Retinal pigment epithelial cell (primary cell): ENCODE measurements at regions not wholly inside any gene's neighbourhood (a gene's known extent, or its start where the extent isn't known, plus 50 kb on each side); places are given as distances from the start of the nearest gene placed in this dataset.
A peak's percentile ranks its signal among the peaks of the same experiment; 100 is the strongest.

Source experiments
- DNase-seq: peaks from one replicate; pipeline ENCODE4 v3.0.0-alpha.2; 2010; ENCODE audit warnings: low read depth
- H3K4me3 ChIP-seq: 2 replicates; pipeline ENCODE4 v1.5.1; 2011; ENCODE audit warnings: mild to moderate bottlenecking, low read length, control low read depth, moderate library complexity
- TF ChIP-seq, protein P1 (sequence below): conservative IDR thresholded peaks from 2 replicates; pipeline ENCODE4 v1.5.1; 2011; ENCODE audit warnings: low read depth, low read length, control low read depth, inconsistent platforms

DNA sequence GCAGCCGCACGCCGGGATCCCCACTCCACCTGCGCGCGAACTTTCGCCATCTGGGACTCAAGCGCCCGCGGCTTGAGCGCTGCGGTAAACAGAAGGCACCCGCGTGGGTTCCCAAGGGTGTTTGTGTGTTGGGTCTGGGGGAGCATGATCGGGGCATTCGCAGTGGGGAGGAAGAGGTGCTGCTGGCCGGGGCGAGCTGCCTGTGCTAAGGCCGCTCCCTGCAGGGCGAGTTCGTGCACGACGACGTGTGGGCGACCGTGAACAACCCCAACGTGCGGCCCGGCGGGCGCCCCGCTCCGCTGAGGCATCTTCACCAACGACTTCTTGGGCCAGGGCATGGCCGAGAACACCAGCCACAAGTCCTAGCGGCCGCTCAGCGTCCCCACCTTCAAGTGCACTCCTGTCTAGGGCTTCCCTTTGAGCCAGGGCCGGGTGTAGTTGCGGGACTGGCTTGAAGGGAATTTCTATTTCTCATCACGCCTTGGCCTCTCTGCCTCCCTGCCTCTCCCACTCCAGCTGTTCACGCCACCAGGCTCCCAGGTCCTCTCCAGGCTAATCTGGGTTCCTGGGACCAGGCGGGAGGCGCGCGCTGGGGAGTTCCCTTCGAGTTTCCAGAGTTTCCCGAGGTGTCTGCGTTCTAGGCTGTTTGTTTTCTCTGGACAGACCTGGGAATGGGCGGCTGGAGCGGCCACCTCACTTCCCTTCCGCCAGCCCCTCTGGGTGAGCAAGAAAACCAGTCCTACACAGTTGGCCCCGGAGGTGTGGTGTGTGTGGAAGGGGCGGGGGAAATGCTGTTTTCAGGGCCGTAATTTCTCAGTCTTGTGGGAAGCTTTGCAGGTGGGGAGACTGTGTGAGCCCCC, 417.8 kb upstream of the TMTC1 start:
- peak overlapping the region; percentile 53 for H3K4me3 ChIP-seq
- DNase-seq, result no peak
- TF ChIP-seq, protein P1, sequence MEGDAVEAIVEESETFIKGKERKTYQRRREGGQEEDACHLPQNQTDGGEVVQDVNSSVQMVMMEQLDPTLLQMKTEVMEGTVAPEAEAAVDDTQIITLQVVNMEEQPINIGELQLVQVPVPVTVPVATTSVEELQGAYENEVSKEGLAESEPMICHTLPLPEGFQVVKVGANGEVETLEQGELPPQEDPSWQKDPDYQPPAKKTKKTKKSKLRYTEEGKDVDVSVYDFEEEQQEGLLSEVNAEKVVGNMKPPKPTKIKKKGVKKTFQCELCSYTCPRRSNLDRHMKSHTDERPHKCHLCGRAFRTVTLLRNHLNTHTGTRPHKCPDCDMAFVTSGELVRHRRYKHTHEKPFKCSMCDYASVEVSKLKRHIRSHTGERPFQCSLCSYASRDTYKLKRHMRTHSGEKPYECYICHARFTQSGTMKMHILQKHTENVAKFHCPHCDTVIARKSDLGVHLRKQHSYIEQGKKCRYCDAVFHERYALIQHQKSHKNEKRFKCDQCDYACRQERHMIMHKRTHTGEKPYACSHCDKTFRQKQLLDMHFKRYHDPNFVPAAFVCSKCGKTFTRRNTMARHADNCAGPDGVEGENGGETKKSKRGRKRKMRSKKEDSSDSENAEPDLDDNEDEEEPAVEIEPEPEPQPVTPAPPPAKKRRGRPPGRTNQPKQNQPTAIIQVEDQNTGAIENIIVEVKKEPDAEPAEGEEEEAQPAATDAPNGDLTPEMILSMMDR, result peak; percentile 15

DNA sequence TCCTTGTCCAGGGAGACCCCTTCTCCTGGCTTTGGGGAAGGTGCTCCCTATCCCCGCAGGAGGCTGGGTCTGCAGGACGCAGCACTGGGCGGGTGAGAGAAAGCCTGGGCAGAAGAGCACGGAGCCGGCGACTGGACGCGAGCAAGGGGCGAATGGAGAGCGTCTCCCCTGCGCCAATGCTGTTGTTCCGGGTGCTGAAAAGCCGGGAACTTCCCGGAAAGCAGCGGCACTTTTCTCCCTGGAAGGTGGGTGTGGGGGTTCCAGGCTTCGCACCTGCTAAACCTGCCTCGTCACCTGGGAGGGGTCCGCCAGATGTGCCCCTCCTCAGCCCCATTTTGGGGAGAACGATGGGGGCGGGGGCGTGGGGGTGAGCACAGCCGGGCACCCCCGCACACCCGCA, 417.1 kb upstream of the TMTC1 start:
- peak overlapping the region; percentile 53 for H3K4me3 ChIP-seq
- no peak for DNase-seq
- TF ChIP-seq, protein P1, result no peak

DNA sequence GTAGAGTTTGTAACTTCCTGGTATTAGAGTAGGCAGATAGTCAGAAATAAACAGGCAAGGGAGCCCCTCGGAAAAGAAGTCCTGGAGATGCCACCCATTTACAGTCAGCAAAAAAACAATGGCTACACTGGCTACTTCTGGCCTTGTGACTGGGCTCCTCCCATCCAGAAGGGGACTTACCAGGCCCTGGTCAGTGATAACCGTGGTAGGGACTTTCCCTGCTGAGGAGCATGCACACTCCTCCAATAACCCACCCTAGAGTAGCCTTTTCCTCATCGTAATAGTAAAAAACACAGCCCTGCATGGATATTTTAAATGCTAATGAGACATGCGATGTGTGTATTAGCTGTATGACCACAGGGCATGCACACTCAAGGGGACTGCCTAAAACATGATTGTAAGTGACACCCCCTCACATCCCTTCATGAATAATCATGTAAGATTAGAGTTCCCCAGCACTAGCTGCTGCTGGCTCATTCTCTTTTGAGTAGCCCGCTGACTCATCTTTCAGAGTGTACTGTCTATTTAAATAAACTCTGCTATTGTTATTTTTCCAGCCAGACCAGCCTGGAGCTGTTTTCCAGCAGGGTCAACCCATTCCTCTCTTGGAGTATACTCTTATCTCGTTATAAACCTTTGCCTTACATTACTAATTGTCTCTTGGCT, 413.8 kb upstream of the TMTC1 start:
- TF ChIP-seq, protein P1, result no peak
- DNase-seq, result no peak
- no peak overlapping the region for H3K4me3 ChIP-seq

DNA sequence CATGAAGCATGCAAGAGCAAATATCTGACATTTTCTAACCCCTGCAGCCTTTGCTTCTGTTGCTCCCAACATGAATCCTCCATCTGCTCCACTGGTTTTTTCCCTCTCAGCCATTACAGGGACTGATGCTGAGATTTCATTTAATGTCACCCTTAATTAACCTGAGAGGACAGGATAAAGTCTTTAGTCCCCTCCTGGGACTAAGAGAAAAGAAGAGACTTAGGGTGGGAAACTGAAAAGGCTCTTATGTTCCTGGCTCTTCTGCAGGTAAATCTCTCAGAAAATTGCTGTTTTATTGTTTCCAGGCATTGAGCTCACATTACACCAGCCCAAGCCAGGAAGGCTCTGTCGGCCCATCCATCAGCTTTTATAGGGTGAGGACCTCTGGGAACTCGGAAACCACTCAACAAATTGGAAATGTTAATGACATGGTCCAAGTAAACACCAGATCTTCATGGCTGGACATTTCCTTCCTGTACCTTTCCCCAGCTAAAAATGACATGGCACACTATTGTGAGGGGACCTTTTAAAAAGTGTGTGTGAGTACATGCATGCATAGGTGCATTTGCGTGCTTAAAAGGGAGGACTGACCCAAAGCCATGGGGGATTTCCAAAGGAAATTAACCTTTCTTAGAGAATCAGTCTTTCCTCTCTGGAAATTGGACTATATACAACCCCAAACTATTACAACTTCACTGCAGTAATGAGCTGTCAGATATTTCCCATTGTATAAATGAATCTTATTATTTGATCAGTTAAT, 408.1 kb upstream of the TMTC1 start:
- TF ChIP-seq, protein P1, result no peak
- no peak overlapping the region for H3K4me3 ChIP-seq
- no peak for DNase-seq

DNA sequence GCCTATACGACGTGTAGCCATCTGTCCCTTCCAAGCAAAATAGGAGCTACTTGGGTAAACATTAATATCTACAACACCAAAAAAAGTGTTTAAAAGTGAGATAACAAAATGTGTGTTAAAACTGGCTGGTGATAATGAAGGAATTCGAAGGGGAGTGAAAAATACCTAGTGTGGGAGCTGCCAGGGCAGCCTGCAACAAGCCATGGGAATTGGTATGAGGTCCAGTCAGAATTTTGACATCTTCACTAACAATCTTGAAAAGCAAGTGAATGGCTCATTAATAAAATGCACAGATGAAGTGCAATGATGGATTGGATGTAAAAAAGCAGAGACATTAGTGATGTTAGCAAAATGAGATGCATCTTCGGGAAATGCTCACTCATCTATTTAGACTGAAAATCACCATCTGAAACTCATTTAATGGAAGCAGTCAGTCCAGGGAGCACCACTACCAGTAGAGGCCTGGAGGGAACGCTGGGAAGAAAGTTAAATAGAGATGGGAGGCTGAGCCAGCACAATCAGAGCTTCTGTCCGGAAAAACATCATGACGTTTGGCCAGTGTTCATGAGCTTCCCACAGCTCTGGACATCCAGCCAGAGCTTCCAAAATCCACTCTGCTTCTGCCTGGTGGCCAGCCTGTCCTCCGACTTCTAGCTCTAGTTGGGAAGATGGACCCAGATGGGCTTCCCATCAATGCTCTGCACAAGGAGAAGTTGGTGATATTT, 405.0 kb upstream of the TMTC1 start:
- TF ChIP-seq, protein P1, result no peak
- no peak overlapping the region for H3K4me3 ChIP-seq
- DNase-seq, result no peak

DNA sequence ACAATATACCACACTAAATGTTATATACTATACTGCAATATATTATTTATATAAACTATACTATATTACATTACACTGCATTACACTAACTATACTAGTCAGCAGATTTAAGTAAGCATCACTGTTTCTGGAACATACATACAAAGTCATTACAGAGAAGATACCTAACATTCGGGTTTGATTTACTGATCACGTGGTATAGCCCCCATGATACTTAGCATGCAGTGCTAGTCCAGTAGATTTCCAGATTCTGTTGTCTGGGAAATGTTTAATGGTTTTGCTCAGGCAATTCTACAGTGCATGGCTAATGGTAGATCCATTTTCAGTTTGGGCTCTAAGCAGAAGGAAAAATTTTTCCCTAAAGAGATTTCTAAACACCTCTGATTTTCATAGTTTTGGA, 403.7 kb upstream of the TMTC1 start:
- no peak overlapping the region for H3K4me3 ChIP-seq
- no peak for DNase-seq
- TF ChIP-seq, protein P1, result no peak
